Left lung (tissue), 4 donors: ENCODE measurements at regions not wholly inside any gene's neighbourhood (a gene's known extent, or its start where the extent isn't known, plus 50 kb on each side); places are given as distances from the start of the nearest gene placed in this dataset.

Source experiments
- ATAC-seq: fragments of 200-7000 bp; cut with Tn5 transposase; one replicate; pipeline ENCODE4 v1.9.1; 2020; ENCODE audit warnings: moderate library complexity
- DNase-seq, 4 donors: peaks; one replicate each; pipeline ENCODE4 v3.0.0-alpha.2; 2013 to 2020
- H3K27ac ChIP-seq, 2 donors: fragments of 200-600 bp; sonication (generic) in 1 of 2; one replicate each; pipeline versions ENCODE4 v1.5.0 to v1.8.0; 2020 to 2021
- H3K27me3 ChIP-seq, 2 donors: fragments of 200-600 bp; sonication (generic) in 1 of 2; one replicate each; pipeline versions ENCODE4 v1.5.0 to v1.8.0; 2020 to 2021
- H3K36me3 ChIP-seq, 2 donors: fragments of 200-600 bp; sonication (generic) in 1 of 2; one replicate each; pipeline versions ENCODE4 v1.5.0 to v1.8.0; 2020 to 2021
- H3K4me1 ChIP-seq, 2 donors: fragments of 200-600 bp; one replicate each; pipeline ENCODE4 v1.8.0; 2021
- H3K4me3 ChIP-seq, 2 donors: fragments of 200-600 bp; sonication (generic) in 1 of 2; one replicate each; pipeline versions ENCODE4 v1.5.0 to v1.8.0; 2020 to 2021; ENCODE audit warnings: mild to moderate bottlenecking in 1 of 2
- H3K9me3 ChIP-seq, 2 donors: fragments of 200-600 bp; sonication (generic) in 1 of 2; one replicate each; pipeline versions ENCODE4 v1.5.0 to v1.8.0; 2020 to 2021
- CTCF ChIP-seq, 2 donors: fragments of 200-600 bp; sonication (generic) in 1 of 2; IDR thresholded peaks; one replicate each; pipeline versions ENCODE4 v1.5.0 to v1.8.0; 2021; ENCODE audit warnings: antibody characterized with exemption in 2 of 2
- intact Hi-C, 2 donors: fragments of 100-400 bp; cut with DNase I; formaldehyde crosslinking; loops; one replicate each; pipeline versions ENCODE4 v1.11.2 to v1.14.2; 2022
- donor health status: DM: no; HTN: yes; CAD: no.
- donor health status: DM: no; HTN: no; CAD: no.

- no peak for DNase-seq
- no peaks in the 10 kb centered on the region for H3K27me3 ChIP-seq
- H3K9me3 ChIP-seq: no peaks in the 10 kb centered on the region
- ATAC-seq: no peak
- no peak overlapping the region for H3K4me3 ChIP-seq
- no peaks in the 10 kb centered on the region for H3K36me3 ChIP-seq
- no peaks in the 10 kb centered on the region for H3K4me1 ChIP-seq
- H3K27ac ChIP-seq: no peak overlapping the region
- intact Hi-C loops: no loop called here
- TF ChIP-seq CTCF (IDR thresholded peaks at IDR 0.05): no peak
Measured at GRCh38 chr2:41344529-41344928, 703.3 kb upstream of the PKDCC start.

GRCh38 chr2:41353060-41353459, 694.8 kb upstream of the PKDCC start:
- H3K27me3 ChIP-seq: no peaks in the 10 kb centered on the region
- H3K4me1 ChIP-seq: no peaks in the 10 kb centered on the region
- no peak for TF ChIP-seq CTCF (IDR thresholded peaks at IDR 0.05)
- no peaks in the 10 kb centered on the region for H3K9me3 ChIP-seq
- DNase-seq (no peak), ATAC-seq (no peak)
- intact Hi-C loops: no loop called here
- no peak overlapping the region for H3K4me3 ChIP-seq
- no peak overlapping the region for H3K27ac ChIP-seq
- H3K36me3 ChIP-seq: no peaks in the 10 kb centered on the region

DNA sequence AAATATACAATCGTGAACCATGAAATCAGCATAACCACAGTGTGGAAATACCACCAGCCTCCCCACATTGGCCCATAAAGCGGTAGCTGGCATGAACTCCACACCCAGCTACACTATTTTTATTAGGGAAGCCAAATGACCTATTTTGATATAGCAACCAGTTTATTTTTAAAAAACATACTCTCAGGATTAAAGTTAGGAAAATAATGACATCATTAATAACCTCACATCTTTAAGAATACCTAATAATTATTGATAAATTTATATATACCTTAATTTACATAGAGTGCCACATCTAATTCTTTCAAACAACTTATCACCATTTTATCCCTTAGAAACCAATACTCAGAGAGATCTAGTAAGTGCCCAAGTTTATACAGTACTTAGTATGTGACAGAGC, 692.0 kb upstream of the PKDCC start:
- no peak for DNase-seq
- intact Hi-C loops: no loop called here
- no peak for TF ChIP-seq CTCF (IDR thresholded peaks at IDR 0.05)
- H3K9me3 ChIP-seq: peaks cover 0 to 4% of the 10 kb centered on the region in 2 donors
- H3K4me1 ChIP-seq: no peaks in the 10 kb centered on the region
- H3K27ac ChIP-seq: no peak overlapping the region
- H3K36me3 ChIP-seq: no peaks in the 10 kb centered on the region
- no peak overlapping the region for H3K4me3 ChIP-seq
- no peak for ATAC-seq
- H3K27me3 ChIP-seq: no peaks in the 10 kb centered on the region

DNA sequence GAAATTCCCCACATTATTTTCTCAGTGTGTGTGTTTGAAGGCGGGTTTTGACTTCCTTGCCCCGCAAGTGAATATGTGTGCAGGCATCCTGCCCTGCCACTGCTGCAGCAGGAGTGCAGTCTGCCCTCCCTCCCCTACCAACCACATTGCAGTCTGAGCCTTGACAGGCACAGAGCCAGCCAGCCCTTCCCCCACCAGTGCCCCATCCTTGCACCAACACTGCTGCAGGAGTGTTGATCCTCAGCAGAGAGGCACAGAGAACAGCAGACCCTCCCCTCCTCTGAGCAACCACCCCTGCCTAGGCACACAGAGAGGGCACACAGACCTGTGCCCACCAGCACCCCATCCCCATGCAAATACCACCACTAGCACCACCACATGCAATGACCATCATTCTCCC, 683.0 kb upstream of the PKDCC start:
- no peak for TF ChIP-seq CTCF (IDR thresholded peaks at IDR 0.05)
- no peak for ATAC-seq

GRCh38 chr2:41375901-41376300, 671.9 kb upstream of the PKDCC start:
- H3K9me3 ChIP-seq: peaks cover 0 to 13% of the 10 kb centered on the region in 2 donors
- DNase-seq: no peak
- H3K27me3 ChIP-seq: no peaks in the 10 kb centered on the region

More for the DNA sequence above, 683.0 kb upstream of the PKDCC start:
- Histone ChIP-seq H3K9me3 (peaks cover 0 to 19% of the 10 kb centered on the region in 2 donors), H3K4me3 (no peak overlapping the region), H3K27ac (no peak overlapping the region), H3K36me3 (no peaks in the 10 kb centered on the region), H3K27me3 (no peaks in the 10 kb centered on the region), H3K4me1 (no peaks in the 10 kb centered on the region)
- intact Hi-C loops: no loop called here
- no peak for DNase-seq

More at GRCh38 chr2:41375901-41376300, 671.9 kb upstream of the PKDCC start:
- Histone ChIP-seq H3K4me3 (no peak overlapping the region), H3K27ac (no peak overlapping the region), H3K36me3 (no peaks in the 10 kb centered on the region), H3K4me1 (no peaks in the 10 kb centered on the region)
- no peak for TF ChIP-seq CTCF (IDR thresholded peaks at IDR 0.05)
- ATAC-seq: no peak
- intact Hi-C loops: no loop called here
